ENCODE measurements at regions not wholly inside any gene's neighbourhood (a gene's known extent, or its start where the extent isn't known, plus 50 kb on each side); places are given as distances from the start of the nearest gene placed in this dataset.
"Not testable (repeated sequence)": the region's sequence is repeated elsewhere in the genome, so short reads cannot be mapped to it uniquely, and the experiment has no call there.

- H3K4me1 ChIP-seq (ENCODE audit: control insufficient read depth, insufficient read depth, low read length); DNase-seq; H3K9me3 ChIP-seq (ENCODE audit: control insufficient read depth, low read depth, low read length); H3K27me3 ChIP-seq (ENCODE audit: control insufficient read depth, insufficient read depth, low read length); H3K4me3 ChIP-seq (ENCODE audit: low read length); H3K27ac ChIP-seq (ENCODE audit: low read length); H3K36me3 ChIP-seq (ENCODE audit: control insufficient read depth, insufficient read depth, low read length): not testable (repeated sequence)
- WGBS (ENCODE audit: insufficient coverage, low lambda C conversion rate), result 60% methylated on average over 1 of the region's 2 CpGs
These were observed 468.7 kb downstream of the FAM72C start for GRCh38 chr1:143503048-143503447.

- WGBS (ENCODE audit: insufficient coverage, low lambda C conversion rate), result 60% methylated on average over 3 of the region's 4 CpGs
- not testable (repeated sequence) for H3K9me3 ChIP-seq (ENCODE audit: control insufficient read depth, low read depth, low read length); H3K27ac ChIP-seq (ENCODE audit: low read length)
These were observed 469.7 kb downstream of the FAM72C start for GRCh38 chr1:143502038-143502437.

GRCh38 chr1:143498059-143498749, 473.6 kb downstream of the FAM72C start:
- DNase-seq, result peak in 1 of 2 donors; percentile 0
- not testable (repeated sequence) for H3K4me3 ChIP-seq (ENCODE audit: low read length); H3K4me1 ChIP-seq (ENCODE audit: control insufficient read depth, insufficient read depth, low read length); H3K36me3 ChIP-seq (ENCODE audit: control insufficient read depth, insufficient read depth, low read length); H3K9me3 ChIP-seq (ENCODE audit: control insufficient read depth, low read depth, low read length); H3K27ac ChIP-seq (ENCODE audit: low read length)
- WGBS (ENCODE audit: insufficient coverage, low lambda C conversion rate), result no CpG with 5 or more reads among the region's 85 CpGs
- peaks cover 13% of the 10 kb centered on the region for H3K27me3 ChIP-seq (ENCODE audit: control insufficient read depth, insufficient read depth, low read length)

More at GRCh38 chr1:143502038-143502437, 469.7 kb downstream of the FAM72C start:
- H3K4me1 ChIP-seq (ENCODE audit: control insufficient read depth, insufficient read depth, low read length); H3K4me3 ChIP-seq (ENCODE audit: low read length); H3K36me3 ChIP-seq (ENCODE audit: control insufficient read depth, insufficient read depth, low read length): not testable (repeated sequence)
- peaks cover 12% of the 10 kb centered on the region for H3K27me3 ChIP-seq (ENCODE audit: control insufficient read depth, insufficient read depth, low read length)
- DNase-seq, result peak in 1 of 2 donors; percentile 0

GRCh38 chr1:143497374-143497747, 474.4 kb downstream of the FAM72C start:
- peak in 1 of 2 donors; percentile 0 for DNase-seq
- H3K27ac ChIP-seq (ENCODE audit: low read length), result no peak overlapping the region
- H3K4me3 ChIP-seq (ENCODE audit: low read length), result no peak overlapping the region
- no peaks in the 10 kb centered on the region for H3K36me3 ChIP-seq (ENCODE audit: control insufficient read depth, insufficient read depth, low read length)
- WGBS (ENCODE audit: insufficient coverage, low lambda C conversion rate), result no CpG with 5 or more reads among the region's 50 CpGs
- H3K27me3 ChIP-seq (ENCODE audit: control insufficient read depth, insufficient read depth, low read length), result peaks cover 13% of the 10 kb centered on the region
- no peaks in the 10 kb centered on the region for H3K4me1 ChIP-seq (ENCODE audit: control insufficient read depth, insufficient read depth, low read length)
- no peaks in the 10 kb centered on the region for H3K9me3 ChIP-seq (ENCODE audit: control insufficient read depth, low read depth, low read length)

- peak in 1 of 2 donors; percentile 0 for DNase-seq
- not testable (repeated sequence) for H3K4me3 ChIP-seq (ENCODE audit: low read length)
- WGBS (ENCODE audit: insufficient coverage, low lambda C conversion rate), result no CpG with 5 or more reads among the region's 37 CpGs
These were observed 475.0 kb downstream of the FAM72C start for GRCh38 chr1:143496526-143497373.

More at GRCh38 chr1:143496526-143497373, 475.0 kb downstream of the FAM72C start:
- not testable (repeated sequence) for H3K9me3 ChIP-seq (ENCODE audit: control insufficient read depth, low read depth, low read length); H3K27ac ChIP-seq (ENCODE audit: low read length); H3K36me3 ChIP-seq (ENCODE audit: control insufficient read depth, insufficient read depth, low read length); H3K4me1 ChIP-seq (ENCODE audit: control insufficient read depth, insufficient read depth, low read length)
- peaks cover 13% of the 10 kb centered on the region for H3K27me3 ChIP-seq (ENCODE audit: control insufficient read depth, insufficient read depth, low read length)
